AG04449 (cell line): ENCODE measurements at regions not wholly inside any gene's neighbourhood (a gene's known extent, or its start where the extent isn't known, plus 50 kb on each side); places are given as distances from the start of the nearest gene placed in this dataset.
"Not testable (repeated sequence)": the region's sequence is repeated elsewhere in the genome, so short reads cannot be mapped to it uniquely, and the experiment has no call there.

ENCODE experiments used
- CTCF ChIA-PET: fragments of 350-600 bp; formaldehyde crosslinking; extraction: SDS; loops from one replicate; lab custom pipeline; 2021; ENCODE audit warnings: antibody characterized with exemption; lab: Yijun Ruan, JAX
- POLR2A ChIA-PET: fragments of 400-600, 350-600 bp; formaldehyde crosslinking; extraction: SDS; loops from one replicate; lab custom pipeline; 2020; ENCODE audit warnings: antibody characterized with exemption, inconsistent platforms; lab: Yijun Ruan, JAX
- DNase-seq: peaks from one replicate; pipeline ENCODE4 v3.0.0-alpha.2; 2010; ENCODE audit warnings: low read depth, low spot score
- H3K4me3 ChIP-seq: 2 replicates; pipeline ENCODE4 v1.5.1; 2011; ENCODE audit warnings: low read depth, mild to moderate bottlenecking, control low read depth, low read length
- TF ChIP-seq, protein P1 (sequence below): IDR thresholded peaks from one replicate; pipeline ENCODE4 v1.5.1; 2011; ENCODE audit warnings: mild to moderate bottlenecking, moderate library complexity, low read length, control low read depth, inconsistent platforms; ENCODE audit not compliant: insufficient read depth; ENCODE audit errors: missing control alignments

DNA sequence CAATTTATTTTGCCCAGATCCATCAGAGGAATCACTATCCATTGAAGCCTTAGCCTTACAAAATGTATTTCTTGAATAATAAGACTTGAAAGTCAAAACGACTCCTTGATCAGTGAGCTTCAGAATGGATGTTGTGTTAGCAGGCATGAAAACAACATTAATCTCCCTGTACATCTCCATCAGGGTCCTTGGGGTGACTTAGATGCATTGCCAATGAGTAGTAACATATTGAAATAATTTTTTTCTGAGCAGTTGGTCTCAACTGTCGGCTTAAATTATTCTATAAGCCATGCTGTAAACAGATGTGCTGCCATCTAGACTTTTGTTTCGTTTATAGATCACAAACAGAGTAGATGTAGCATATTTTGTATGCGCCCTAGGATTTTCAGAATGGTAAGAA, 482.0 kb downstream of the AMY1C start:
- TF ChIP-seq, protein P1, sequence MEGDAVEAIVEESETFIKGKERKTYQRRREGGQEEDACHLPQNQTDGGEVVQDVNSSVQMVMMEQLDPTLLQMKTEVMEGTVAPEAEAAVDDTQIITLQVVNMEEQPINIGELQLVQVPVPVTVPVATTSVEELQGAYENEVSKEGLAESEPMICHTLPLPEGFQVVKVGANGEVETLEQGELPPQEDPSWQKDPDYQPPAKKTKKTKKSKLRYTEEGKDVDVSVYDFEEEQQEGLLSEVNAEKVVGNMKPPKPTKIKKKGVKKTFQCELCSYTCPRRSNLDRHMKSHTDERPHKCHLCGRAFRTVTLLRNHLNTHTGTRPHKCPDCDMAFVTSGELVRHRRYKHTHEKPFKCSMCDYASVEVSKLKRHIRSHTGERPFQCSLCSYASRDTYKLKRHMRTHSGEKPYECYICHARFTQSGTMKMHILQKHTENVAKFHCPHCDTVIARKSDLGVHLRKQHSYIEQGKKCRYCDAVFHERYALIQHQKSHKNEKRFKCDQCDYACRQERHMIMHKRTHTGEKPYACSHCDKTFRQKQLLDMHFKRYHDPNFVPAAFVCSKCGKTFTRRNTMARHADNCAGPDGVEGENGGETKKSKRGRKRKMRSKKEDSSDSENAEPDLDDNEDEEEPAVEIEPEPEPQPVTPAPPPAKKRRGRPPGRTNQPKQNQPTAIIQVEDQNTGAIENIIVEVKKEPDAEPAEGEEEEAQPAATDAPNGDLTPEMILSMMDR, result no peak
- ChIA-PET CTCF (no interaction called here), POLR2A (no interaction called here)
- H3K4me3 ChIP-seq, result no peak overlapping the region
- DNase-seq, result no peak

DNA sequence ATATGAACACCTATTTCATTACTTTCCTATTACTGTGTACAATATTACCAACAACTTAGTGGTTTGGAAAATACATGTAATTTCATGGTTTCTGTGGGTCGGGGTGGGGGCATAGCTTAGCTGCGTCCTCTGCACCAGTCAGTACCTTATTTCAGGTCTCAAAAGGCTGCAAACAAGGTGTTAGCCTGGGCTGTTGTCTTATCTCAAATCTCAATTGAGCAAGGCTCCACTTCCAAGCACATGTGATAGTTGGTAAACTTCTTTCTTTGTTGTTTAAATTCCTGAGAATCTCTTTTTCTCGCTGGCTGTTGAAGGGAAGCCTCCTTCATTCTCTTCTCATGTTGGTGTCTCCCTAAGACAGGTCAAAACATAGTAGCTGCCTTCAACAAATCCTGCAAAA, 485.4 kb downstream of the AMY1C start:
- ChIA-PET CTCF (no interaction called here), POLR2A (no interaction called here)
- no peak for DNase-seq
- TF ChIP-seq, protein P1, result no peak
- no peak overlapping the region for H3K4me3 ChIP-seq

GRCh38 chr1:104238991-104239390, 489.3 kb downstream of the AMY1C start:
- POLR2A ChIA-PET, result no interaction called here
- TF ChIP-seq, protein P1, result no peak
- DNase-seq, result no peak
- CTCF ChIA-PET, result no interaction called here
- H3K4me3 ChIP-seq, result no peak overlapping the region

DNA sequence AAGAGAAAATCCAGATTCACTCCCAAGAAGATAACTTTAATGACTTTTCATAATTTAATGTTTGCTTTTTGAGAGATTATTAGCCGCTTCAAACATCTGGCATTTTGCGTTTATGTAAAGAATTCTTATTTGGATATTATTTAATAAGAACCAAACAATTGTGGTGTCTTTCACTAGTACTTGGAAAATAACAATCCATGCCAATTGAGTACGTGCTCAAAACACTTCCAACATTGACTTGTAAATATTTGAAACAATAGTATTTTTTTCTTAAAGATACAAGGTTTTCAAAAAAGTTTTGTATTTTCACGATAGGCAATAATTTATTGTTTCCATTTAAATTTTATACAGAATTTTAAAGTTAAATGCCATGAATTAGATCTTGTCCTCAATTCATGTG, 498.7 kb downstream of the AMY1C start:
- no peak for DNase-seq
- H3K4me3 ChIP-seq, result no peak overlapping the region
- ChIA-PET CTCF (no interaction called here), POLR2A (no interaction called here)
- TF ChIP-seq, protein P1, result no peak

- CTCF ChIA-PET, result no interaction called here
- POLR2A ChIA-PET, result no interaction called here
- DNase-seq, result no peak
- H3K4me3 ChIP-seq, result no peak overlapping the region
- TF ChIP-seq, protein P1, result no peak
Observed at GRCh38 chr1:104259481-104259880, 509.8 kb downstream of the AMY1C start.

DNA sequence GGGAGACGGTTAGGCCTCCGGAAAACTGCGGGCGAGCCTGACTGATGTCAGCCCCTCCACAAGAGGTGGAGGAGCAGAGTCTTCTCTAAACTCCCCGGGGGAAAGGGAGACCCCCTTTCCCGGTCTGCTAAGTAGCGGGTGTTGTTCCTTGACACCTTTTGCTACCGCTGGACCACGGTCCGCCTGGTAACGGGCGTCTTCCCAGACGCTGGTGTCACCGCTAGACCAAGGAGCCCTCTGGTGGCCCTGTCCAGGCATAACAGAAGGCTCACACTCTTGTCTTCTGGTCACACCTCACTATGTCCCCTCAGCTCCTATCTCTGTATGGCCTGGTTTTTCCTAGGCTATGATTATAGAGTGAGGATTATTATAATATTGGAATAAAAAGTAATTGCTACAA, 513.4 kb downstream of the AMY1C start:
- CTCF ChIA-PET, H3K4me3 ChIP-seq, POLR2A ChIA-PET, DNase-seq: not testable (repeated sequence)

DNA sequence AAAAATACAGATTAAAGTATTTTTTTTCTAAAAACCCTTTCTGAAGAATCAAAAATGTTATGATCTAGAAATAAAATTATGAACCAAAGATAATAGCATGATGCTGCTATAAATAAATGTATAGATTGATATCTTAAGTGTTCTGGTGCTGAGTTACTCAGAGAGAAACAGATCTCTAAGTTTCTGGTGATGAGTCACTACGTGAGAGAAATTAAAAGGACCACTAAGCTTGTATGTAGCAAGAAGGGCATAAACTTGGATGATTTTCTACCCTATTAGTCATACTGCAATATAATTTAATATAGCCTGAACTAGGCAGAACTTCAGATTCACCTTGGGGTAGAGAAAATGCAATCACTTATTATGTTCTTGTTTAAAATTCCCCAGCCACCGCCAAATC, 514.8 kb downstream of the AMY1C start:
- CTCF ChIA-PET, result no interaction called here
- TF ChIP-seq, protein P1, result no peak
- POLR2A ChIA-PET, result no interaction called here
- no peak for DNase-seq
- no peak overlapping the region for H3K4me3 ChIP-seq
